Left lung (tissue), 4 donors: ENCODE measurements at regions not wholly inside any gene's neighbourhood (a gene's known extent, or its start where the extent isn't known, plus 50 kb on each side); places are given as distances from the start of the nearest gene placed in this dataset.

Experiments used
- ATAC-seq: fragments of 200-7000 bp; cut with Tn5 transposase; one replicate; pipeline ENCODE4 v1.9.1; 2020; ENCODE audit warnings: moderate library complexity
- DNase-seq, 4 donors: peaks; one replicate each; pipeline ENCODE4 v3.0.0-alpha.2; 2013 to 2020
- H3K27ac ChIP-seq, 2 donors: fragments of 200-600 bp; sonication (generic) in 1 of 2; one replicate each; pipeline versions ENCODE4 v1.5.0 to v1.8.0; 2020 to 2021
- H3K27me3 ChIP-seq, 2 donors: fragments of 200-600 bp; sonication (generic) in 1 of 2; one replicate each; pipeline versions ENCODE4 v1.5.0 to v1.8.0; 2020 to 2021
- H3K36me3 ChIP-seq, 2 donors: fragments of 200-600 bp; sonication (generic) in 1 of 2; one replicate each; pipeline versions ENCODE4 v1.5.0 to v1.8.0; 2020 to 2021
- H3K4me1 ChIP-seq, 2 donors: fragments of 200-600 bp; one replicate each; pipeline ENCODE4 v1.8.0; 2021
- H3K4me3 ChIP-seq, 2 donors: fragments of 200-600 bp; sonication (generic) in 1 of 2; one replicate each; pipeline versions ENCODE4 v1.5.0 to v1.8.0; 2020 to 2021; ENCODE audit warnings: mild to moderate bottlenecking in 1 of 2
- H3K9me3 ChIP-seq, 2 donors: fragments of 200-600 bp; sonication (generic) in 1 of 2; one replicate each; pipeline versions ENCODE4 v1.5.0 to v1.8.0; 2020 to 2021
- intact Hi-C, 2 donors: fragments of 100-400 bp; cut with DNase I; formaldehyde crosslinking; loops; one replicate each; pipeline versions ENCODE4 v1.11.2 to v1.14.2; 2022
- TF ChIP-seq, protein P1 (sequence below), 2 donors: fragments of 200-600 bp; sonication (generic) in 1 of 2; IDR thresholded peaks; one replicate each; pipeline versions ENCODE4 v1.5.0 to v1.8.0; 2021; ENCODE audit warnings: antibody characterized with exemption in 2 of 2
- donor health status: DM: no; HTN: yes; CAD: no.
- donor health status: DM: no; HTN: no; CAD: no.

DNA sequence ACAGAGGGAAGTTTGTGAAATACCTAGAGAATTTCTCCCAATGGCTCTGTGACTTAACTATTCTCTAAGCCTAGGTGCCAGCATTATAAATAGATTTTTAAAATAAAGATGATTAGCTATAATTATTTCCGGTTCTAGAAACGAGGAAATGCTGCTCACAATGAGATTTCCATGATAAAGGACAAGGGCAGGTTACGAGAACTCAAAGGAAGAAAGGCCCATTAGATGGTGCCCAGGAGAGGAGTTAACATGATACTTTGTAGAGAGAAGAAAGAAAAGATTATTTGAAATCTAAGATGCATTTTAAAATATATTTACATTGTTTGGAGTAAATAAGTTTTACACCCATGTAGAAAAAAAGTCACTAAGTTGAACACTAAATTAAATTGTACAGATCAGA is 538.3 kb upstream of the PTGER4 start:
- ATAC-seq = no peak
- Histone ChIP-seq H3K27me3 (no peaks in the 10 kb centered on the region), H3K27ac (no peak overlapping the region), H3K4me1 (no peaks in the 10 kb centered on the region), H3K36me3 (no peaks in the 10 kb centered on the region), H3K4me3 (no peak overlapping the region), H3K9me3 (no peaks in the 10 kb centered on the region)
- DNase-seq = no peak
- intact Hi-C loops = no loop called here
- TF ChIP-seq, protein P1, sequence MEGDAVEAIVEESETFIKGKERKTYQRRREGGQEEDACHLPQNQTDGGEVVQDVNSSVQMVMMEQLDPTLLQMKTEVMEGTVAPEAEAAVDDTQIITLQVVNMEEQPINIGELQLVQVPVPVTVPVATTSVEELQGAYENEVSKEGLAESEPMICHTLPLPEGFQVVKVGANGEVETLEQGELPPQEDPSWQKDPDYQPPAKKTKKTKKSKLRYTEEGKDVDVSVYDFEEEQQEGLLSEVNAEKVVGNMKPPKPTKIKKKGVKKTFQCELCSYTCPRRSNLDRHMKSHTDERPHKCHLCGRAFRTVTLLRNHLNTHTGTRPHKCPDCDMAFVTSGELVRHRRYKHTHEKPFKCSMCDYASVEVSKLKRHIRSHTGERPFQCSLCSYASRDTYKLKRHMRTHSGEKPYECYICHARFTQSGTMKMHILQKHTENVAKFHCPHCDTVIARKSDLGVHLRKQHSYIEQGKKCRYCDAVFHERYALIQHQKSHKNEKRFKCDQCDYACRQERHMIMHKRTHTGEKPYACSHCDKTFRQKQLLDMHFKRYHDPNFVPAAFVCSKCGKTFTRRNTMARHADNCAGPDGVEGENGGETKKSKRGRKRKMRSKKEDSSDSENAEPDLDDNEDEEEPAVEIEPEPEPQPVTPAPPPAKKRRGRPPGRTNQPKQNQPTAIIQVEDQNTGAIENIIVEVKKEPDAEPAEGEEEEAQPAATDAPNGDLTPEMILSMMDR (IDR thresholded peaks at IDR 0.05) = no peak

DNA sequence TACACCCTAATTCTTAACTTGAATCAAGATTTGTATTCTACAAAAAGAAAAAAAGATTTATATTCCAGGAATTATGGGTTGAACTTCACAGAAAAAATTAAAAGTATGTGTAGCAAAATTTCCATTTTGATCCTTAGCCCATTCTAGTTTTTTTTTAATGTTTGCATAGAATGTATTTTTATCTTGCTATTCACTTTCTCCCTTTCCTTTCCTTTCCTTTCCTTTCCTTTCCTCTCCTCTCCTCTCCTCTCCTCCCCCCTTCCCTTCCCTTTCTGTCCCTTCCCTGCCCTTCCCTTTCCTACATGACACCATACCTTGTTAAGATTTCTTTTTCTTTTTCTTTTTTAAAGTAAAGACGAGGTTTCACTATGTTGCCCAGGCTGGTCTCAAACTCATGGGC is 542.5 kb upstream of the PTGER4 start:
- Histone ChIP-seq H3K36me3 (no peaks in the 10 kb centered on the region), H3K4me1 (no peaks in the 10 kb centered on the region), H3K4me3 (no peak overlapping the region), H3K27ac (no peak overlapping the region), H3K27me3 (no peaks in the 10 kb centered on the region), H3K9me3 (no peaks in the 10 kb centered on the region)
- TF ChIP-seq, protein P1 (IDR thresholded peaks at IDR 0.05) = no peak
- DNase-seq = no peak
- intact Hi-C loops = no loop called here
- no peak for ATAC-seq

DNA sequence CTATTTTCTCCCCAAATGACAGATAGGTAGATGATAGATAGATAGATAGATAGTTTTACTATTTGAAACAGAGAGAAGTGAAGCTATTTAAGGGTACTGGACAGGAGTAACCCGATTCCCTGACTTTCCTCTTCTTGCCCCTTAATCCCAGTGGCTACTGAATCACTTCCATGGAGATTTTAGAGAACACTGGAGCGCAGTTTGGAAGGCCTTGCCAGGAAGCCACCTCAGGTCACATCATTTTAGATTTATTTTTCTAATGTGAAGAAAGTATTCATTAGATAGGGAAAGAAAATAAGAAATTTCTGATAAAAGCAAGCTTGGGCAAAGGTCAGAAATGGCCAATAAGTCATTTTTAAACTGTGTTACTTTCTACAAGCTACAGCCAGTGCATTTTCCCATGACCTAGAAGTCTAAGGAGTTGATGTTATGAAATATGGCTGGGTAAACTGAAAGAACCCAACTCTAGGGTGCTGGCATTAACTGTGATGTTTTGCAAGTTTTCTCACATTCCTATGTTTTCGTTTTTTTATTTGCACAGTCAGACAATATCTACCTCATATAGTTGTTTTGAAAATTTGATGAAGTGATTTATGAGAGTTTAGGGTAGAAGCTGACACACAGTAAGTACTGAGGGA is 544.7 kb upstream of the PTGER4 start:
- peaks cover 0 to 3% of the 10 kb centered on the region in 2 donors for H3K9me3 ChIP-seq
- TF ChIP-seq, protein P1 (IDR thresholded peaks at IDR 0.05) = no peak
- intact Hi-C loops = no loop called here
- H3K27me3 ChIP-seq = no peaks in the 10 kb centered on the region
- no peak for DNase-seq
- no peak overlapping the region for H3K4me3 ChIP-seq
- ATAC-seq = no peak
- no peaks in the 10 kb centered on the region for H3K4me1 ChIP-seq
- no peak overlapping the region for H3K27ac ChIP-seq
- no peaks in the 10 kb centered on the region for H3K36me3 ChIP-seq

GRCh38 chr5:40124367-40124766 is 555.3 kb upstream of the PTGER4 start:
- intact Hi-C loops = no loop called here
- TF ChIP-seq, protein P1 (IDR thresholded peaks at IDR 0.05) = no peak
- no peak for DNase-seq
- Histone ChIP-seq H3K9me3 (peaks cover 0 to 56% of the 10 kb centered on the region in 2 donors), H3K27me3 (no peaks in the 10 kb centered on the region), H3K4me1 (no peaks in the 10 kb centered on the region), H3K36me3 (no peaks in the 10 kb centered on the region), H3K4me3 (no peak overlapping the region), H3K27ac (no peak overlapping the region)
- no peak for ATAC-seq

DNA sequence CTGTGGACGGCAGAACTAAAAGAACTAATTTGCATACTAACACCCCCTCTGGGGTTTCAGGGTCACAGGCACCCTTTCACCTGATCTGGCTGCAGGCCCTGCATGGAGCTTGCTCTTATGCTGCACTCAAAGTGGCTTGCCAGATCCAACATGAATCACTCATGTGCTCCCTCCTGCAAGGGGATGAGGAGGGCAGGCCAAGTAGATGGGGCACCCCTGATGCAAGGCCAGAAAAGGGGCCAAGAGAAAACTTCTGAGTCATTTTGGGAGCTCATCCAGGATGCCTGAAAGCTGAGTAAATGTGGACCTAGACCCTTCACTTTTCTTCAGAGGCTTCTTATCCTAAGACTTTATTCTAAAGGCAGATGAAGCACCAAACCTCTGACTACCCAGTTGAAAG is 558.5 kb upstream of the PTGER4 start:
- H3K36me3 ChIP-seq = no peaks in the 10 kb centered on the region
- ATAC-seq (no peak), DNase-seq (no peak)
- H3K27me3 ChIP-seq = no peaks in the 10 kb centered on the region
- H3K4me1 ChIP-seq = no peaks in the 10 kb centered on the region
- H3K27ac ChIP-seq = no peak overlapping the region
- intact Hi-C loops = no loop called here
- H3K4me3 ChIP-seq = no peak overlapping the region
- TF ChIP-seq, protein P1 (IDR thresholded peaks at IDR 0.05) = no peak
- peaks cover 0 to 52% of the 10 kb centered on the region in 2 donors for H3K9me3 ChIP-seq
